ENCODE measurements at regions not wholly inside any gene's neighbourhood (a gene's known extent, or its start where the extent isn't known, plus 50 kb on each side); places are given as distances from the start of the nearest gene placed in this dataset.

GRCh38 chr18:40662898-40663437, 1292.1 kb upstream of the PIK3C3 start:
- no peaks in the 10 kb centered on the region for H3K27me3 ChIP-seq
- TF ChIP-seq CTCF (IDR thresholded peaks at IDR 0.05) (no peak), POLR2A (IDR thresholded peaks at IDR 0.05) (no peak)
- WGBS, 4 donors, result 82 to 90% (median 87%) methylated on average over 15 to 16 of the region's 16 CpGs
- ATAC-seq (no peak), DNase-seq (peak in 1 of 5 donors; percentile 41)
- no peak overlapping the region for H3K27ac ChIP-seq
- no peak overlapping the region for H3K4me3 ChIP-seq
- no peaks in the 10 kb centered on the region for H3K4me1 ChIP-seq
- no peaks in the 10 kb centered on the region for H3K36me3 ChIP-seq
- intact Hi-C loops (cut with DNase I), result no loop called here
- H3K9me3 ChIP-seq, result peaks cover 0 to 9% (median 0%) of the 10 kb centered on the region in 12 donors

GRCh38 chr18:40653682-40654081, 1301.4 kb upstream of the PIK3C3 start:
- Histone ChIP-seq H3K27me3 (no peaks in the 10 kb centered on the region), H3K4me1 (no peaks in the 10 kb centered on the region), H3K36me3 (no peaks in the 10 kb centered on the region), H3K27ac (no peak overlapping the region), H3K4me3 (no peak overlapping the region), H3K9me3 (peaks cover 0 to 8% (median 0%) of the 10 kb centered on the region in 12 donors)
- TF ChIP-seq CTCF (IDR thresholded peaks at IDR 0.05) (no peak), POLR2A (IDR thresholded peaks at IDR 0.05) (no peak)
- no peak for ATAC-seq
- intact Hi-C loops (cut with DNase I), result no loop called here
- WGBS, 4 donors, result 57 to 81% (median 73%) methylated on average over 1 of the region's 1 CpG
- DNase-seq, result no peak

- WGBS, 4 donors, result 33 to 46% (median 39%) methylated on average over 1 of the region's 1 CpG
- H3K36me3 ChIP-seq, result no peaks in the 10 kb centered on the region
- intact Hi-C loops (cut with DNase I), result no loop called here
- no peak overlapping the region for H3K4me3 ChIP-seq
- H3K9me3 ChIP-seq, result peaks cover 0 to 8% (median 0%) of the 10 kb centered on the region in 12 donors
- DNase-seq (no peak), ATAC-seq (no peak)
- no peak for TF ChIP-seq POLR2A (IDR thresholded peaks at IDR 0.05)
- TF ChIP-seq CTCF (IDR thresholded peaks at IDR 0.05), result no peak
- no peaks in the 10 kb centered on the region for H3K27me3 ChIP-seq
- no peaks in the 10 kb centered on the region for H3K4me1 ChIP-seq
- no peak overlapping the region for H3K27ac ChIP-seq
Measured at GRCh38 chr18:40652321-40652720, 1302.7 kb upstream of the PIK3C3 start.

- DNase-seq (no peak), ATAC-seq (no peak)
- intact Hi-C loops (cut with DNase I), result no loop called here
- Histone ChIP-seq H3K4me3 (no peak overlapping the region), H3K36me3 (no peaks in the 10 kb centered on the region), H3K9me3 (peaks cover 0 to 8% (median 0%) of the 10 kb centered on the region in 12 donors), H3K27ac (no peak overlapping the region), H3K4me1 (no peaks in the 10 kb centered on the region), H3K27me3 (no peaks in the 10 kb centered on the region)
- TF ChIP-seq POLR2A (IDR thresholded peaks at IDR 0.05) (no peak), CTCF (IDR thresholded peaks at IDR 0.05) (no peak)
- WGBS, 4 donors, result 84 to 95% (median 89%) methylated on average over 3 of the region's 3 CpGs
Measured at GRCh38 chr18:40651163-40651562, 1303.9 kb upstream of the PIK3C3 start.
